ENCODE measurements at regions not wholly inside any gene's neighbourhood (a gene's known extent, or its start where the extent isn't known, plus 50 kb on each side); places are given as distances from the start of the nearest gene placed in this dataset.

DNA sequence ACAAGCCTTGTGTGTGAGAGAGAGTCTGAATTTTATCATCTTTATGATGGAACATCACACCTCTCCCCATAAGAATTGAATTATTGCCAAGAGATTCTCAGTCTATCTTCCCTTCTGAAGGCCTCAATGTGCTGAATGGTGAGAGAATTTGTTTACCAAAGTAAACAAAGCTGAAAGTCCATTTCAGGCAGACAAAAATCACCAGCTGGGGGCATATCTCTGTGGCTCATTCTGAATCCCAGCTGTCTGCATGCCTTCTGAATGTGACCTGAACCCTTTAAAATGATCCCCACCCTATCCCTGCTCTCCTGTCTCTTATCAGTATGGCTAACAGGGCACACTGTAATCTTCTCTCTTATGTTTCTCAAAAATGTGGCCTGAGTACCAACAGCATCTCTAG lies 99.1 kb upstream of the CAMK1G start:
- no peak for FAIRE-seq

DNA sequence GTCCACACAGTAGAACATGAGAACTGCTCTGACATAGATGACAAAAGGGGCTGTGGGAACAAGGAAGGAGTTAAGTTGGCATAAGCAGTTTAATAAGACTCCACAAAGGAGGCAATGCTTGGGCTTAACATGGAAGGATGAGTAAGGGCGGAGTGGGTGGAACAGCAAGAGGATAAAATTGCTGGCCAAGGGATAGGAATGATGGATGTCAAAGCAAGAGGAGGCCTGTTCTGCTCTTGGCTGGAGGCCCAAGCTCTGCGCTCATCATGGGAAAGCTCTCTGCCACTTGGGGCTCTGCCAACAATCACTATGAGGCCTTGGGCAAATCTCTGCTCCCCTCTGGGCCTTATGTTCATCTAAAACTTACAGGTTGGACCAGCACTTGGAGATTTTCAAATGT lies 98.3 kb upstream of the CAMK1G start:
- Histone ChIP-seq H3K27ac (no peak overlapping the region), H3K36me3 (no peaks in the 10 kb centered on the region), H3K4me3 (no peak overlapping the region), H3K9me3 (no peaks in the 10 kb centered on the region), H3K4me1 (no peaks in the 10 kb centered on the region), H3K27me3 (no peaks in the 10 kb centered on the region)
- TF ChIP-seq, protein P1, sequence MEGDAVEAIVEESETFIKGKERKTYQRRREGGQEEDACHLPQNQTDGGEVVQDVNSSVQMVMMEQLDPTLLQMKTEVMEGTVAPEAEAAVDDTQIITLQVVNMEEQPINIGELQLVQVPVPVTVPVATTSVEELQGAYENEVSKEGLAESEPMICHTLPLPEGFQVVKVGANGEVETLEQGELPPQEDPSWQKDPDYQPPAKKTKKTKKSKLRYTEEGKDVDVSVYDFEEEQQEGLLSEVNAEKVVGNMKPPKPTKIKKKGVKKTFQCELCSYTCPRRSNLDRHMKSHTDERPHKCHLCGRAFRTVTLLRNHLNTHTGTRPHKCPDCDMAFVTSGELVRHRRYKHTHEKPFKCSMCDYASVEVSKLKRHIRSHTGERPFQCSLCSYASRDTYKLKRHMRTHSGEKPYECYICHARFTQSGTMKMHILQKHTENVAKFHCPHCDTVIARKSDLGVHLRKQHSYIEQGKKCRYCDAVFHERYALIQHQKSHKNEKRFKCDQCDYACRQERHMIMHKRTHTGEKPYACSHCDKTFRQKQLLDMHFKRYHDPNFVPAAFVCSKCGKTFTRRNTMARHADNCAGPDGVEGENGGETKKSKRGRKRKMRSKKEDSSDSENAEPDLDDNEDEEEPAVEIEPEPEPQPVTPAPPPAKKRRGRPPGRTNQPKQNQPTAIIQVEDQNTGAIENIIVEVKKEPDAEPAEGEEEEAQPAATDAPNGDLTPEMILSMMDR (IDR thresholded peaks at IDR 0.05) = no peak
- no peak for ATAC-seq
- intact Hi-C loops (cut with DNase I) = no loop called here
- whole genome bisulfite sequencing, 2 donors = 80 to 85% methylated on average over 2 of the region's 2 CpGs
- DNase-seq = peak in 1 of 6 donors; percentile 10
- FAIRE-seq = no peak

More for the DNA sequence above, 99.1 kb upstream of the CAMK1G start:
- no peak for ATAC-seq
- Histone ChIP-seq H3K36me3 (no peaks in the 10 kb centered on the region), H3K4me3 (no peak overlapping the region), H3K27me3 (no peaks in the 10 kb centered on the region), H3K9me3 (no peaks in the 10 kb centered on the region), H3K27ac (no peak overlapping the region), H3K4me1 (no peaks in the 10 kb centered on the region)
- intact Hi-C loops (cut with DNase I) = no loop called here
- TF ChIP-seq, protein P1 (IDR thresholded peaks at IDR 0.05) = no peak
- no peak for DNase-seq

DNA sequence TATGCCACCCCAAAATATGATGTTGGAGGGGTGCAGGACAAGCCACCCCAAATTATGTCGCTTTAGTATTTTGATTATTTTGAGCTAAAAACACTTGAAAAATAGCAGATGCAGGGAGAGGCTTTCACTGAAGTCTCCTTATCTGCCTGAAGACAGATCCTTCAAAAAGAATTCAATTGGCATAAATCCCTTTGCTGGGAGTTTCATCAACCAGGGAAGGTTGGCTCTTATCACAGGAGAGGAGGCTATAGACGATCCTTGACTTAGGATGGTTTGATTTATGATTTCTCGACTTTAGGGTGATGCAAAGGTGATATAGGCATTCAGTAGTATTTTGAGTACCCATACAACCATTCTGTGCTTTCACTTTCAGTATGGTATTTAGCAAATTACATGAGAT lies 97.8 kb upstream of the CAMK1G start:
- TF ChIP-seq, protein P1 (IDR thresholded peaks at IDR 0.05) = no peak
- ATAC-seq (no peak), FAIRE-seq (no peak), DNase-seq (no peak)
- H3K27me3 ChIP-seq = no peaks in the 10 kb centered on the region
- H3K4me3 ChIP-seq = no peak overlapping the region
- no peaks in the 10 kb centered on the region for H3K36me3 ChIP-seq
- WGBS, 2 donors = 49 to 74% methylated on average over 3 of the region's 3 CpGs
- no peaks in the 10 kb centered on the region for H3K4me1 ChIP-seq
- intact Hi-C loops (cut with DNase I) = no loop called here
- no peak overlapping the region for H3K27ac ChIP-seq
- no peaks in the 10 kb centered on the region for H3K9me3 ChIP-seq

DNA sequence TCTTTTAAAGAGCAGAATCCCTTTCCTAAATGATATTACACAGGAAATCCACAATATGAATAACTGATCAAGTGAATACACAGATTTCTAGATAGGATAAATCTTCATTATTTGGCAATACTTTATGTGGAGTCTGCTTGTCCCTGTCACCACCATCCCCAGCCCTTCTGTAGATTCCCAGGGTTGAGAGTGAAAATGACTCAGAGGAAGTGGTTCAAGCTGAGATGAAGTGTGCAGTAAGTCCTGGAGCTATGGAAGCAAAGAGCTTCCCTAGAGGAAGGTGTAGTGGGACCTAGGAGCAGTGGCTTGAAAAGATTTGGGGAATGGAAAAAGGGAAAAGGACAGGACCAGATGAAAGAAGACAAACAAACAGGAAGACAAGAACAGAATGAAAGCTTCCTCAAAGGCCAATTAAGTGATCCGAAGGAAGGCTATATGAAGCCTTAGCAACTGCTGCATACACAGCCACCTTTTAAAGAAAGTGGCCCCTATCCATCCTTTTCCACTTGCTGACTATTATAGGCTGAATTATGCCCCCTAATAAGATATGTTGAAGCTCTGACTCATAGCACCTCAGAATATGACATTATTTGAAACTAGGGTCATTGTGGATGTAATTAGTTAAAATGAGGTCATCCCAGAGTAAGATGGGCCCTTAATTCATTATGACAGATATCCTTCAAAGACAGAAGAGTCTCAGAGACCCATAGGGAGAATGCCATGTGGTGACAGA lies 96.5 kb upstream of the CAMK1G start:
- H3K4me3 ChIP-seq = no peak overlapping the region
- intact Hi-C loops (cut with DNase I) = no loop called here
- no peaks in the 10 kb centered on the region for H3K27me3 ChIP-seq
- ATAC-seq (no peak), DNase-seq (no peak), FAIRE-seq (no peak)
- H3K36me3 ChIP-seq = no peaks in the 10 kb centered on the region
- no peaks in the 10 kb centered on the region for H3K4me1 ChIP-seq
- H3K27ac ChIP-seq = no peak overlapping the region
- 67 to 84% methylated on average over 1 of the region's 1 CpG for WGBS, 2 donors
- H3K9me3 ChIP-seq = no peaks in the 10 kb centered on the region
- TF ChIP-seq, protein P1 (IDR thresholded peaks at IDR 0.05) = no peak

DNA sequence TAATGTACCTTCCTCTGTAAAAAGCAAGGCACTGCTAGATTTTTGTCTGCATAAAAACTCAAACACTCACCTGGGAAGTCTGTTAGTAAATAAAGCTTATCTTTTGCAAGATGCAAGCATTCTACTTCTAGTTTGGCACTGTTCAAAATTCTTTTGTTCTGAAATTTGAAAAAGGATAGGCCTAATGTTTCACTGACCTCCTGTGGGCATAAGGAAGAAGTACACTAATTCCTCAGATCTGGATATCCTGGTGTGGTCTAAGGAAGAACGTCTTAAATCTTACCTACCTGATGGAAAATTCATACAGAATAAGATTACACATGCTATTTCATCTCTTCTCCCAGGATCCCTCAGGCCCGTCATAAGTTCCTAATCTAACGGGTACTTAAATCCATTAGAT lies 93.5 kb upstream of the CAMK1G start:
- TF ChIP-seq, protein P1 (IDR thresholded peaks at IDR 0.05) = no peak
- Histone ChIP-seq H3K4me1 (no peaks in the 10 kb centered on the region), H3K36me3 (no peaks in the 10 kb centered on the region), H3K9me3 (no peaks in the 10 kb centered on the region), H3K27me3 (no peaks in the 10 kb centered on the region), H3K27ac (no peak overlapping the region), H3K4me3 (no peak overlapping the region)
- DNase-seq = no peak
- ATAC-seq = no peak
- no peak for FAIRE-seq
- intact Hi-C loops (cut with DNase I) = no loop called here
- WGBS, 2 donors = 58 to 60% methylated on average over 3 of the region's 3 CpGs
